ENCODE measurements at regions not wholly inside any gene's neighbourhood (a gene's known extent, or its start where the extent isn't known, plus 50 kb on each side); places are given as distances from the start of the nearest gene placed in this dataset.

GRCh38 chr4:181807771-181808170 lies 435.4 kb upstream of the TENM3 start:
- TF ChIP-seq CTCF (conservative IDR thresholded peaks at IDR 0.05) (no peak), ZFX (IDR thresholded peaks at IDR 0.05) (no peak)

Measured in C4-2B (cell line).